NB4 (cell line): ENCODE measurements at regions not wholly inside any gene's neighbourhood (a gene's known extent, or its start where the extent isn't known, plus 50 kb on each side); places are given as distances from the start of the nearest gene placed in this dataset.

Source experiments
- DNase-seq: peaks from one replicate; pipeline ENCODE4 v3.0.0; 2010; ENCODE audit warnings: low read depth
- H3K4me3 ChIP-seq: one replicate; pipeline ENCODE4 v1.5.1; 2011; ENCODE audit warnings: mild to moderate bottlenecking, low read depth, low read length, moderate library complexity
- CTCF ChIP-seq: IDR thresholded peaks from one replicate; pipeline ENCODE4 v1.5.1; 2012; ENCODE audit warnings: low read depth, low read length
- MAX ChIP-seq: IDR thresholded peaks from 2 replicates; pipeline ENCODE4 v1.6.1; 2011; ENCODE audit warnings: low read depth, low read length
- MYC ChIP-seq: IDR thresholded peaks from 2 replicates; pipeline ENCODE4 v1.6.1; 2011; ENCODE audit warnings: low read depth, low read length
- POLR2A ChIP-seq: IDR thresholded peaks from 2 replicates; pipeline ENCODE4 v1.6.1; 2011; ENCODE audit warnings: mild to moderate bottlenecking; ENCODE audit not compliant: insufficient read length; ENCODE audit errors: extremely low read depth

- no peak for TF ChIP-seq POLR2A
- no peak for DNase-seq
- H3K4me3 ChIP-seq: no peak overlapping the region
Measured at GRCh38 chrX:44651358-44651757, 108.7 kb upstream of the FUNDC1 start.

GRCh38 chrX:44643723-44644122, 101.1 kb upstream of the FUNDC1 start:
- no peak for TF ChIP-seq MAX
- no peak for TF ChIP-seq CTCF
- no peak for TF ChIP-seq MYC
- no peak for TF ChIP-seq POLR2A
- DNase-seq: no peak
- no peak overlapping the region for H3K4me3 ChIP-seq

GRCh38 chrX:44637282-44637681, 94.6 kb upstream of the FUNDC1 start:
- no peak overlapping the region for H3K4me3 ChIP-seq
- DNase-seq: no peak
- TF ChIP-seq POLR2A (no peak), CTCF (no peak), MYC (no peak), MAX (no peak)

- TF ChIP-seq MAX: no peak
- no peak for TF ChIP-seq POLR2A
- TF ChIP-seq CTCF: no peak
- no peak for TF ChIP-seq MYC
- no peak overlapping the region for H3K4me3 ChIP-seq
Measured at GRCh38 chrX:44621078-44621477, 78.4 kb upstream of the FUNDC1 start.

GRCh38 chrX:44619039-44619438, 76.4 kb upstream of the FUNDC1 start:
- H3K4me3 ChIP-seq: no peak overlapping the region
- TF ChIP-seq CTCF: no peak
- TF ChIP-seq MYC: no peak
- no peak for TF ChIP-seq POLR2A
- TF ChIP-seq MAX: no peak
- DNase-seq: no peak

More at GRCh38 chrX:44621078-44621477, 78.4 kb upstream of the FUNDC1 start:
- DNase-seq: peak; percentile 80

- DNase-seq: peak; percentile 30
- H3K4me3 ChIP-seq: no peak overlapping the region
- TF ChIP-seq MYC: no peak
- TF ChIP-seq POLR2A: no peak
- TF ChIP-seq MAX: no peak
- TF ChIP-seq CTCF: no peak
Measured at GRCh38 chrX:44596277-44596676, 53.6 kb upstream of the FUNDC1 start.
